HepG2 (cell line): ENCODE measurements at regions not wholly inside any gene's neighbourhood (a gene's known extent, or its start where the extent isn't known, plus 50 kb on each side); places are given as distances from the start of the nearest gene placed in this dataset.

Experiments used
- BCLAF1 ChIP-seq: fragments of 450-650 bp; IDR thresholded peaks from 2 replicates; pipeline ENCODE4 v1.6.1; 2017; ENCODE audit warnings: mild to moderate bottlenecking
- CBX2 ChIP-seq, 2 experiments: fragments of 200-600 bp in 1 of 2; sonication (generic); formaldehyde crosslinking in 1 of 2; IDR thresholded peaks; 2 replicates each; pipeline versions ENCODE4 v1.7.0 to v1.8.1; 2018 to 2022; ENCODE audit warnings: low read depth in 2 of 2, low read length in 1 of 2, mild to moderate bottlenecking in 1 of 2, missing genetic modification reagents in 1 of 2
- GABPA ChIP-seq, 2 experiments: IDR thresholded peaks; 2 replicates each; pipeline ENCODE4 v1.6.1; 2011 to 2016; ENCODE audit warnings: low read depth in 2 of 2, low read length in 1 of 2, missing biosample characterization in 1 of 2, missing genetic modification characterization in 1 of 2
- HIC2 ChIP-seq: sonication (generic); formaldehyde crosslinking; IDR thresholded peaks from 2 replicates; pipeline ENCODE4 v1.9.0; 2022; ENCODE audit warnings: low read depth, missing genetic modification reagents
- HOMEZ ChIP-seq: IDR thresholded peaks from 2 replicates; pipeline ENCODE4 v1.6.1; 2016; ENCODE audit warnings: low read depth
- MTF1 ChIP-seq: sonication (generic); formaldehyde crosslinking; IDR thresholded peaks from 2 replicates; pipeline ENCODE4 v1.5.0; 2020; ENCODE audit warnings: missing genetic modification reagents
- MXD1 ChIP-seq: sonication (generic); formaldehyde crosslinking; IDR thresholded peaks from 2 replicates; pipeline ENCODE4 v1.4.0; 2020; ENCODE audit warnings: mild to moderate bottlenecking, missing genetic modification reagents
- PRDM10 ChIP-seq: sonication (generic); formaldehyde crosslinking; IDR thresholded peaks from 2 replicates; pipeline ENCODE4 v1.4.0; 2020; ENCODE audit warnings: low read depth, missing genetic modification reagents
- PTBP1 ChIP-seq: fragments of 200-400 bp; formaldehyde crosslinking; IDR thresholded peaks from 2 replicates; pipeline ENCODE4 v1.6.1; 2018; ENCODE audit warnings: low read length, low read depth; ENCODE audit not compliant: poor library complexity, severe bottlenecking
- RARA ChIP-seq: IDR thresholded peaks from 2 replicates; pipeline ENCODE4 v1.6.1; 2016; ENCODE audit warnings: missing genetic modification reagents, missing compliant biosample characterization
- ZNF275 ChIP-seq: sonication (generic); formaldehyde crosslinking; IDR thresholded peaks from 2 replicates; pipeline ENCODE4 v1.8.0; 2022; ENCODE audit warnings: missing genetic modification reagents, mild to moderate bottlenecking, inconsistent platforms, borderline replicate concordance
- ZNF619 ChIP-seq: sonication (generic); formaldehyde crosslinking; IDR thresholded peaks from 2 replicates; pipeline ENCODE4 v1.4.0; 2020; ENCODE audit warnings: mild to moderate bottlenecking, missing genetic modification reagents
- ZNF639 ChIP-seq: conservative IDR thresholded peaks from 2 replicates; pipeline ENCODE4 v1.6.1; 2018; ENCODE audit warnings: missing genetic modification reagents

GRCh38 chr10:30534465-30535144 is 94.9 kb downstream of the LYZL2 start (continued):
- TF ChIP-seq CBX2 (IDR thresholded peaks at IDR 0.05; ENCODE audit: low read depth, low read length) (no peak), CBX2 (CRISPR knock-in tag; IDR thresholded peaks at IDR 0.05; ENCODE audit: low read depth) (no peak), PTBP1 (no peak), ZNF619 (no peak), MTF1 (CRISPR knock-in tag) (no peak), MXD1 (CRISPR knock-in tag) (no peak), RARA (CRISPR knock-in tag) (no peak), HIC2 (CRISPR knock-in tag) (no peak), ZNF639 (CRISPR knock-in tag) (no peak), GABPA (IDR thresholded peaks at IDR 0.05; ENCODE audit: low read depth, low read length) (no peak), GABPA (CRISPR knock-in tag; IDR thresholded peaks at IDR 0.05; ENCODE audit: low read depth) (no peak), PRDM10 (no peak), BCLAF1 (no peak), HOMEZ (CRISPR knock-in tag) (0 out of 2 replicates have a peak, but pooled peaks have one; percentile 34), ZNF275 (no peak)
